ENCODE measurements at regions not wholly inside any gene's neighbourhood (a gene's known extent, or its start where the extent isn't known, plus 50 kb on each side); places are given as distances from the start of the nearest gene placed in this dataset.

- no peak for DNase-seq
These were observed 63.3 kb upstream of the GRAMD2B start for GRCh38 chr5:126359884-126360283.

- DNase-seq, result peak; percentile 11 to 45 (median 32)
These were observed 62.7 kb upstream of the GRAMD2B start for GRCh38 chr5:126360467-126360866.

GRCh38 chr5:126363658-126364057 lies 59.6 kb upstream of the GRAMD2B start:
- DNase-seq, result peak in 2 of 4 experiments; percentile 18 to 23

GRCh38 chr5:126364206-126364902 lies 58.9 kb upstream of the GRAMD2B start:
- no peak for DNase-seq

GRCh38 chr5:126365446-126366198 lies 57.6 kb upstream of the GRAMD2B start:
- no peak for DNase-seq

- no peak for DNase-seq
These were observed 57.0 kb upstream of the GRAMD2B start for GRCh38 chr5:126366199-126366560.

GRCh38 chr5:126368239-126368812 lies 54.9 kb upstream of the GRAMD2B start:
- no peak for DNase-seq

- no peak for DNase-seq
These were observed 54.1 kb upstream of the GRAMD2B start for GRCh38 chr5:126369083-126369482.

GRCh38 chr5:126369995-126370731 lies 53.0 kb upstream of the GRAMD2B start:
- no peak for DNase-seq

- no peak for DNase-seq
These were observed 52.2 kb upstream of the GRAMD2B start for GRCh38 chr5:126370796-126371718.

GRCh38 chr5:126373375-126374108 lies 49.7 kb upstream of the GRAMD2B start:
- DNase-seq, result no peak
